Naive thymus-derived CD4-positive, alpha-beta T cell (primary cell): ENCODE measurements at regions not wholly inside any gene's neighbourhood (a gene's known extent, or its start where the extent isn't known, plus 50 kb on each side); places are given as distances from the start of the nearest gene placed in this dataset.

ENCODE experiments used
- ATAC-seq: fragments of 150-1000 bp; cut with Tn5 transposase; 2 replicates; pipeline ENCODE4 v1.10.0; 2021; ENCODE audit warnings: mild to moderate bottlenecking, moderate library complexity
- CTCF ChIA-PET: fragments of 350-600 bp; sonication (Branson Sonifier 250); formaldehyde crosslinking; loops from one replicate; lab custom pipeline; 2021; ENCODE audit warnings: antibody characterized with exemption; lab: Charles Lee
- POLR2A ChIA-PET: fragments of 350-600 bp; sonication (Branson Sonifier 250); formaldehyde crosslinking; loops from one replicate; lab custom pipeline; 2021; ENCODE audit warnings: antibody characterized with exemption, inconsistent platforms; lab: Charles Lee
- DNase-seq, 9 donors: peaks; one replicate each; pipeline versions ENCODE4 v3.0.0 to v3.0.0-alpha.2; 2020 to 2022; ENCODE audit warnings: mixed read lengths in 1 of 9
- H3K27ac ChIP-seq: one replicate; pipeline ENCODE4 v1.7.0; 2013; ENCODE audit warnings: mild to moderate bottlenecking, low read depth, low read length, moderate library complexity
- H3K27me3 ChIP-seq, 2 donors: one replicate each; pipeline ENCODE4 v1.7.0; 2013; ENCODE audit warnings: low read length in 2 of 2, mild to moderate bottlenecking in 2 of 2, moderate library complexity in 2 of 2; ENCODE audit not compliant: control insufficient read depth in 2 of 2, insufficient read depth in 2 of 2
- H3K36me3 ChIP-seq, 3 experiments: 1 replicate in 2 of 3; 2 replicates in 1 of 3; pipeline ENCODE4 v1.7.0; 2013; ENCODE audit warnings: low read length in 3 of 3, mild to moderate bottlenecking in 3 of 3, moderate library complexity in 1 of 3; ENCODE audit not compliant: insufficient read depth in 3 of 3, control insufficient read depth in 2 of 3
- H3K4me1 ChIP-seq, 2 donors: one replicate each; pipeline ENCODE4 v1.7.0; 2013; ENCODE audit warnings: low read length in 2 of 2, mild to moderate bottlenecking in 2 of 2, moderate library complexity in 1 of 2; ENCODE audit not compliant: control insufficient read depth in 2 of 2, insufficient read depth in 2 of 2
- H3K4me3 ChIP-seq: 2 replicates; pipeline ENCODE4 v1.7.0; 2013; ENCODE audit warnings: mild to moderate bottlenecking, low read length
- H3K9me3 ChIP-seq, 3 experiments: 1 replicate in 2 of 3; 2 replicates in 1 of 3; pipeline ENCODE4 v1.7.0; 2013; ENCODE audit warnings: low read length in 3 of 3; ENCODE audit not compliant: control insufficient read depth in 2 of 3
- H3K27ac Mint-ChIP-seq, 9 donors: one replicate each; pipeline ENCODE4 v1.8.0; 2020 to 2022; ENCODE audit warnings: mixed read lengths in 9 of 9, mild to moderate bottlenecking in 8 of 9, moderate library complexity in 5 of 9, inconsistent platforms in 2 of 9
- H3K27me3 Mint-ChIP-seq, 5 donors: one replicate each; pipeline ENCODE4 v1.8.0; 2021 to 2022; ENCODE audit warnings: mixed read lengths in 5 of 5, mild to moderate bottlenecking in 1 of 5
- H3K36me3 Mint-ChIP-seq, 5 donors: one replicate each; pipeline ENCODE4 v1.8.0; 2020 to 2022; ENCODE audit warnings: mixed read lengths in 5 of 5, mild to moderate bottlenecking in 3 of 5, inconsistent platforms in 1 of 5
- H3K4me1 Mint-ChIP-seq, 7 donors: one replicate each; pipeline ENCODE4 v1.8.0; 2020 to 2022; ENCODE audit warnings: mixed read lengths in 7 of 7, mild to moderate bottlenecking in 3 of 7, inconsistent platforms in 1 of 7
- H3K4me3 Mint-ChIP-seq, 10 donors: one replicate each; pipeline ENCODE4 v1.8.0; 2020 to 2022; ENCODE audit warnings: mild to moderate bottlenecking in 10 of 10, mixed read lengths in 10 of 10, moderate library complexity in 6 of 10, inconsistent platforms in 2 of 10
- H3K9me3 Mint-ChIP-seq, 11 donors: one replicate each; pipeline ENCODE4 v1.8.0; 2020 to 2022; ENCODE audit warnings: mixed read lengths in 11 of 11, mild to moderate bottlenecking in 4 of 11, inconsistent platforms in 1 of 11, moderate library complexity in 1 of 11
- intact Hi-C, 2 donors: fragments of 100-400 bp; cut with micrococcal nuclease; formaldehyde crosslinking; loops; one replicate each; pipeline ENCODE4 v1.15.1; 2023

DNA sequence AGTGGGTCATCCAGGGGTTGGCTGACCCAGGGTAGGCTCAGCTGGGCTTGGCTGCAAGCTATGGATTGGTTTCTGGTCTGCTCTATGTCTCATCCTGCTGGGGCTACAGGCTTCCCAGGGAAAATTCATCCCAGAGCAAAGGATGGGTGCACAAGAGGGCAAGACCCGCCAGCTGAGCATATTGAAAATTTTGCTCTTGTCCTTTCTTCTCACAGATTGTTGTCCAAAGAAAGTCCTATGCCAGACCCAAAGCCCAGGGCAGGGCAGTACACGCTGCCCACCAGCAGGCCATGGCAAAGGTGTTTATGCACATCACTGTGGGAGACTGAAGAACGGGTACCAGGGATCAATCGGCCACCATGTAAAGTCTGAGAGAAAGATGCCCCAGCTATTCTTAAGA lies 95.3 kb upstream of the PARP11 start:
- peaks cover 0 to 4% (median 0%) of the 10 kb centered on the region in 11 donors for H3K9me3 Mint-ChIP-seq
- H3K27ac ChIP-seq = no peak overlapping the region
- ATAC-seq (no peak), DNase-seq (no peak)
- H3K27me3 ChIP-seq = no peaks in the 10 kb centered on the region
- H3K4me3 Mint-ChIP-seq = no peak overlapping the region
- H3K36me3 Mint-ChIP-seq = peaks cover 0 to 3% (median 0%) of the 10 kb centered on the region in 5 donors
- H3K27me3 Mint-ChIP-seq = no peaks in the 10 kb centered on the region
- H3K9me3 ChIP-seq = no peaks in the 10 kb centered on the region
- ChIA-PET POLR2A (interaction anchor here (0.7 to 2.2 kb wide), 2 partner anchors 11 to 82 kb away, joined by 3 to 8 read pairs; no protein-coding TSS in a partner anchor), CTCF (interaction anchor here (1.6 to 2.6 kb wide), 2 partner anchors 82 to 84 kb away, joined by 5 to 11 read pairs; no protein-coding TSS in a partner anchor)
- peaks cover 16% of the 10 kb centered on the region in 2 donors for H3K4me1 ChIP-seq
- no peak overlapping the region for H3K27ac Mint-ChIP-seq
- H3K36me3 ChIP-seq = no peaks in the 10 kb centered on the region
- intact Hi-C loops = no loop called here
- H3K4me1 Mint-ChIP-seq = peaks cover 14 to 44% (median 22%) of the 10 kb centered on the region in 7 donors
- no peak overlapping the region for H3K4me3 ChIP-seq

- Mint-ChIP-seq H3K4me1 (peaks cover 14 to 44% (median 22%) of the 10 kb centered on the region in 7 donors), H3K9me3 (peaks cover 0 to 3% (median 0%) of the 10 kb centered on the region in 11 donors), H3K4me3 (no peak overlapping the region), H3K27ac (no peak overlapping the region), H3K27me3 (no peaks in the 10 kb centered on the region), H3K36me3 (peaks cover 0 to 3% (median 0%) of the 10 kb centered on the region in 5 donors)
- Histone ChIP-seq H3K36me3 (no peaks in the 10 kb centered on the region), H3K9me3 (no peaks in the 10 kb centered on the region), H3K27me3 (no peaks in the 10 kb centered on the region), H3K27ac (no peak overlapping the region), H3K4me1 (peaks cover 7 to 17% of the 10 kb centered on the region in 2 donors), H3K4me3 (no peak overlapping the region)
- CTCF ChIA-PET = interaction anchor here (1.6 kb wide), 1 partner anchor 83 kb away, joined by 5 read pairs; no protein-coding TSS in a partner anchor
- ATAC-seq (no peak), DNase-seq (no peak)
- intact Hi-C loops = no loop called here
- POLR2A ChIA-PET = interaction anchor here (2.2 kb wide), 1 partner anchor 81 kb away, joined by 8 read pairs; no protein-coding TSS in a partner anchor
These were observed 94.5 kb upstream of the PARP11 start for GRCh38 chr12:3967556-3968160.

- no peaks in the 10 kb centered on the region for H3K36me3 ChIP-seq
- Mint-ChIP-seq H3K36me3 (no peaks in the 10 kb centered on the region), H3K27ac (no peak overlapping the region), H3K27me3 (no peaks in the 10 kb centered on the region), H3K9me3 (peaks cover 0 to 1% (median 0%) of the 10 kb centered on the region in 11 donors), H3K4me1 (peaks cover 15 to 46% (median 23%) of the 10 kb centered on the region in 7 donors), H3K4me3 (no peak overlapping the region)
- H3K4me3 ChIP-seq = no peak overlapping the region
- ATAC-seq = no peak
- H3K9me3 ChIP-seq = no peaks in the 10 kb centered on the region
- no peaks in the 10 kb centered on the region for H3K27me3 ChIP-seq
- H3K27ac ChIP-seq = no peak overlapping the region
- intact Hi-C loops = loop anchor here in 1 of 2 donors (1.0 kb wide), 1 partner anchor 71 kb away; no protein-coding TSS in a partner anchor
- ChIA-PET CTCF (interaction anchor here (0.9 to 1.0 kb wide), 2 partner anchors 26 to 72 kb away, joined by 3 read pairs; no protein-coding TSS in a partner anchor), POLR2A (no interaction called here)
- DNase-seq = no peak
- H3K4me1 ChIP-seq = peaks cover 0 to 20% of the 10 kb centered on the region in 2 donors
These were observed 93.2 kb upstream of the PARP11 start for GRCh38 chr12:3966376-3966775.

DNA sequence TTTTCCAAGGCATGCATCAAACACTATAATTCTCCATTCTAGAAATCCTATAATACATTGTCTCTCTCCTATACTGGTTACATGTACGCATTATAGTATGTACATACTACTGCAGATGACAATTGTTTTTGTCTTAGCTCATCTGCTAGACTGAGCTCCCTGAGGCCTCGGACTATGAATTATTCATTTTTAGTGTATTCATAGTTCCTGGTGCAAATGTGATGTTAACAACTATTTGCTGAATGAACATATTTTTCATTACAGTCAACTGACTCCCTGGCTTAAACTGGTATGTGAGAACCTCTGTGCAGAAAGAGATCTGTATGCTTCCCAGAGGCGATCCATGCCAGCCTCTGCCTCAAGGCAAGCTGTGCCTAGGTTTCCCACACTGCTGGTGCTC lies 91.8 kb upstream of the PARP11 start:
- Histone ChIP-seq H3K9me3 (no peaks in the 10 kb centered on the region), H3K4me3 (no peak overlapping the region), H3K36me3 (no peaks in the 10 kb centered on the region), H3K27me3 (no peaks in the 10 kb centered on the region), H3K4me1 (peaks cover 0 to 20% of the 10 kb centered on the region in 2 donors), H3K27ac (no peak overlapping the region)
- ChIA-PET POLR2A (interaction anchor here (0.6 to 5.2 kb wide), 5 partner anchors 9 to 82 kb away, joined by 3 to 79 read pairs (median 27); no protein-coding TSS in a partner anchor), CTCF (interaction anchor here (0.6 to 6.4 kb wide), 3 partner anchors 23 to 90 kb away, joined by 3 to 286 read pairs (median 46); no protein-coding TSS in a partner anchor)
- Mint-ChIP-seq H3K9me3 (peaks cover 0 to 1% (median 0%) of the 10 kb centered on the region in 11 donors), H3K36me3 (peaks cover 0 to 3% (median 0%) of the 10 kb centered on the region in 5 donors), H3K4me3 (peak overlapping the region in 1 of 10 donors; percentile 23), H3K27me3 (no peaks in the 10 kb centered on the region), H3K27ac (peak overlapping the region in 6 of 9 donors; percentile 12 to 89 (median 82)), H3K4me1 (peaks cover 13 to 47% (median 24%) of the 10 kb centered on the region in 7 donors)
- ATAC-seq (no peak), DNase-seq (no peak)
- intact Hi-C loops = no loop called here

- no peaks in the 10 kb centered on the region for H3K27me3 ChIP-seq
- DNase-seq (no peak), ATAC-seq (no peak)
- ChIA-PET CTCF (interaction anchor here (0.6 to 6.4 kb wide), 11 partner anchors 10 to 311 kb away, joined by 3 to 286 read pairs (median 29); partner anchors contain the start of gene CCND2), POLR2A (interaction anchor here (0.6 to 5.4 kb wide), 10 partner anchors 9 to 305 kb away, joined by 3 to 85 read pairs (median 20); no protein-coding TSS in a partner anchor)
- H3K27me3 Mint-ChIP-seq = no peaks in the 10 kb centered on the region
- H3K4me3 Mint-ChIP-seq = no peak overlapping the region
- no peak overlapping the region for H3K27ac ChIP-seq
- peak overlapping the region in 4 of 9 donors; percentile 72 to 89 (median 84) for H3K27ac Mint-ChIP-seq
- H3K9me3 ChIP-seq = no peaks in the 10 kb centered on the region
- H3K36me3 ChIP-seq = no peaks in the 10 kb centered on the region
- H3K36me3 Mint-ChIP-seq = peaks cover 0 to 3% (median 0%) of the 10 kb centered on the region in 5 donors
- no peak overlapping the region for H3K4me3 ChIP-seq
- no peaks in the 10 kb centered on the region for H3K9me3 Mint-ChIP-seq
- H3K4me1 Mint-ChIP-seq = peaks cover 13 to 47% (median 24%) of the 10 kb centered on the region in 7 donors
- intact Hi-C loops = no loop called here
- H3K4me1 ChIP-seq = peaks cover 0 to 20% of the 10 kb centered on the region in 2 donors
These were observed 91.2 kb upstream of the PARP11 start for GRCh38 chr12:3964439-3964838.

DNA sequence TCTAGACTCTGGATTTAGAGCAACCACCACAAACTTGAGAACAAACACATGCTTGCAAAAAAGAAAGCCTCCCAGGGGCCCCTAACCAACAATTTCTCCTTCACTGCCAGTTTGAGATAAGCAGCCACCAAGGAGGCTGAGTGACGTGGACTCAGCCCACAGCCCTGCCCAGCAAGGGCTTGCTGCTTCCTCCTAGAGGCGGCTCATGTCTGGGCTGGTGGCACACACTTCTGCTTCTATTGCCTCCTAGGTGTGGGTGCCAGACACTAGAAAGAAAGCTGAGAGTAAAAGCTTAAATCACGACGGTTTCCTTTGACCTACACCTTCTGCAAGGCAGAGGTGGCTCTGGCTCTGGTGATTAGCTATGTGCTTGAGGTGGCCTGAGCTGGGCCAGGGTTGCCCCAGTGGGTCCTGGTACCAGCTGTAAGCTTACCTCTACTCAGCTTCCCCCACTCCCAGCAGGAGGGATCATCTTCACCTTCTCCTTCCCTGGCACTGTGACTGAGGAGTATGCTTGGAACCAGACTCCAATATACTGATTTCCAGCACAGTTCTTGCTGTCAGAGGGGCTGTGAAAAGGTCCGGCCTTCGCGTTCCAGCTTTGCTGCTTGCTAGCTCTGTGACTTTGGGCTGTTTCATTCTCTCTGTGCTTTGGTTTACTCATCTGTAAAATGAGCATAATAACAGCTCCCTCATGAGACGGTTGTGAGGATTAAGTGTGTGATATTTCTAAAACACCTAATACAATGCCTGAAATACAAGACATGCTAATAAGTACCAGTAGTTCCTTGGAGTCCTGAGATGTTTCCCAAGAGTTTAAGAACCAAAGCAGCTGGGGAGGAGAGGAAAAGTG lies 89.7 kb upstream of the PARP11 start:
- H3K4me3 Mint-ChIP-seq = peak overlapping the region; percentile 31 to 79 (median 60)
- peaks cover 0 to 3% (median 0%) of the 10 kb centered on the region in 5 donors for H3K36me3 Mint-ChIP-seq
- peak overlapping the region; percentile 56 to 100 (median 95) for H3K27ac Mint-ChIP-seq
- DNase-seq (peak; percentile 37 to 94 (median 88)), ATAC-seq (peak; percentile 99)
- H3K27me3 Mint-ChIP-seq = no peaks in the 10 kb centered on the region
- Histone ChIP-seq H3K27ac (peak overlapping the region; percentile 74), H3K36me3 (no peaks in the 10 kb centered on the region), H3K27me3 (no peaks in the 10 kb centered on the region), H3K4me3 (no peak overlapping the region), H3K4me1 (peaks cover 0 to 20% of the 10 kb centered on the region in 2 donors), H3K9me3 (no peaks in the 10 kb centered on the region)
- intact Hi-C loops = loop anchor here (1.0 to 2.0 kb wide), 9 partner anchors 10 to 314 kb away; no protein-coding TSS in a partner anchor
- ChIA-PET CTCF (interaction anchor here (0.6 to 6.4 kb wide), 40 partner anchors 8 to 360 kb away, joined by 3 to 286 read pairs (median 6); partner anchors contain the start of gene CCND2), POLR2A (interaction anchor here (0.6 to 5.4 kb wide), 30 partner anchors 9 to 313 kb away, joined by 3 to 85 read pairs (median 6); partner anchors contain the start of genes CCND2 and PARP11)
- H3K4me1 Mint-ChIP-seq = peaks cover 13 to 47% (median 24%) of the 10 kb centered on the region in 7 donors
- no peaks in the 10 kb centered on the region for H3K9me3 Mint-ChIP-seq
